Cardiac muscle cell (in vitro differentiated cells and primary cell): ENCODE measurements at regions not wholly inside any gene's neighbourhood (a gene's known extent, or its start where the extent isn't known, plus 50 kb on each side); places are given as distances from the start of the nearest gene placed in this dataset.

Source experiments
- DNase-seq, 2 donors: peaks; one replicate each; pipeline versions ENCODE4 v3.0.0 to v3.0.0-alpha.2; 2010 to 2017; ENCODE audit warnings: low read depth in 1 of 2, low spot score in 1 of 2
- H3K27ac ChIP-seq: fragments of 200-600 bp; sonication (generic); 2 replicates; pipeline ENCODE4 v1.5.1; 2016
- H3K27me3 ChIP-seq: fragments of 200-600 bp; sonication (generic); 2 replicates; pipeline ENCODE4 v1.6.0; 2016; ENCODE audit warnings: control low read depth
- H3K36me3 ChIP-seq: fragments of 200-600 bp; sonication (generic); 2 replicates; pipeline ENCODE4 v1.5.1; 2016; ENCODE audit warnings: control low read depth
- H3K4me1 ChIP-seq: fragments of 200-600 bp; sonication (generic); 2 replicates; pipeline ENCODE4 v1.8.1; 2017; ENCODE audit warnings: low read depth, mild to moderate bottlenecking, mixed run types
- H3K4me3 ChIP-seq: fragments of 200-600 bp; sonication (generic); 2 replicates; pipeline ENCODE4 v1.5.1; 2016; ENCODE audit warnings: mild to moderate bottlenecking
- H3K9me3 ChIP-seq: fragments of 200-600 bp; sonication (generic); 2 replicates; pipeline ENCODE4 v1.5.1; 2017; ENCODE audit warnings: low read depth, mild to moderate bottlenecking, control low read depth
- TF ChIP-seq, protein P1 (sequence below): IDR thresholded peaks from 2 replicates; pipeline ENCODE4 v1.5.1; 2012; ENCODE audit warnings: low read depth, mild to moderate bottlenecking, low read length

DNA sequence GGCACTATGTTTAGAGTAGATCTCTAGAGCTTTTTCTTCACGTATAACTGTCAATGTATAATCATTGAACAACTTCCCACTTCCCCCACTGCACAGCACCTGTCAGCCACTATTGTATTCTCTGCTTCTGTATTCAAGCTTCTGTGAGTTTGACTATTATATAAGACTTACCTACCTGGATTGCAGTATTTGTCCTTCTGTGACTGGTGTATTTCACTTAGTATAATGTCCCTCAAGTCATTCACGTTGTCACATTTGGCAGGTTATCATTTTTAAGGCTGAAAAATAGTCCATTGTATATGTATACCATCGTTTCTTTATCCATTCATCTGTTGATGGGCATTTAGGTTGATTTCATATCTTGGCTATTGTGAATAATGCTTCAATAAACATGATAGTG lies 969.5 kb upstream of the B3GALT2 start:
- Histone ChIP-seq H3K27me3 (no peaks in the 10 kb centered on the region), H3K36me3 (no peaks in the 10 kb centered on the region), H3K4me3 (no peak overlapping the region), H3K9me3 (no peaks in the 10 kb centered on the region), H3K27ac (no peak overlapping the region), H3K4me1 (no peaks in the 10 kb centered on the region)
- DNase-seq = no peak
- TF ChIP-seq, protein P1, sequence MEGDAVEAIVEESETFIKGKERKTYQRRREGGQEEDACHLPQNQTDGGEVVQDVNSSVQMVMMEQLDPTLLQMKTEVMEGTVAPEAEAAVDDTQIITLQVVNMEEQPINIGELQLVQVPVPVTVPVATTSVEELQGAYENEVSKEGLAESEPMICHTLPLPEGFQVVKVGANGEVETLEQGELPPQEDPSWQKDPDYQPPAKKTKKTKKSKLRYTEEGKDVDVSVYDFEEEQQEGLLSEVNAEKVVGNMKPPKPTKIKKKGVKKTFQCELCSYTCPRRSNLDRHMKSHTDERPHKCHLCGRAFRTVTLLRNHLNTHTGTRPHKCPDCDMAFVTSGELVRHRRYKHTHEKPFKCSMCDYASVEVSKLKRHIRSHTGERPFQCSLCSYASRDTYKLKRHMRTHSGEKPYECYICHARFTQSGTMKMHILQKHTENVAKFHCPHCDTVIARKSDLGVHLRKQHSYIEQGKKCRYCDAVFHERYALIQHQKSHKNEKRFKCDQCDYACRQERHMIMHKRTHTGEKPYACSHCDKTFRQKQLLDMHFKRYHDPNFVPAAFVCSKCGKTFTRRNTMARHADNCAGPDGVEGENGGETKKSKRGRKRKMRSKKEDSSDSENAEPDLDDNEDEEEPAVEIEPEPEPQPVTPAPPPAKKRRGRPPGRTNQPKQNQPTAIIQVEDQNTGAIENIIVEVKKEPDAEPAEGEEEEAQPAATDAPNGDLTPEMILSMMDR = no peak

GRCh38 chr1:194151056-194151455 lies 964.6 kb upstream of the B3GALT2 start:
- Histone ChIP-seq H3K4me1 (no peaks in the 10 kb centered on the region), H3K9me3 (no peaks in the 10 kb centered on the region), H3K27ac (no peak overlapping the region), H3K36me3 (no peaks in the 10 kb centered on the region), H3K27me3 (no peaks in the 10 kb centered on the region), H3K4me3 (no peak overlapping the region)
- TF ChIP-seq, protein P1 = no peak
- DNase-seq = no peak

DNA sequence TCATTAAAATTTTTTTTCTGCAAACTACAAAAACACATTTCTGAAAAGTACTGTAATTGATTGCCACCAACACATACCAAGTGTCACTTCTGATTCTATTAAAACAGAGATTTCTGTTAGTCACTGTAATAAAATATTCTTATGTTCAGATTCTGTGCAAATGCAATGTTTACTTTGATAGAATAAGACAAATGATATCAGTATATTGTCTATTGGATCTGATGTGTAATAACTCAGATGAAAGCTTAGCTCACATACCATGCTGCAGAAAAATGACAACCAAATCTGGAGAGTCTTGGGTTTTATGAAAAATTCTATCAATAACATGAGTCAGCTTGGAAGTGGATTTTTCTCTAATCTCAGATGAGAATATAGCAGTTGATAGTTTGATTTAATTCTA lies 963.8 kb upstream of the B3GALT2 start:
- DNase-seq = no peak
- H3K36me3 ChIP-seq = no peaks in the 10 kb centered on the region
- TF ChIP-seq, protein P1 = no peak
- H3K9me3 ChIP-seq = no peaks in the 10 kb centered on the region
- H3K4me1 ChIP-seq = no peaks in the 10 kb centered on the region
- H3K27ac ChIP-seq = no peak overlapping the region
- no peak overlapping the region for H3K4me3 ChIP-seq
- no peaks in the 10 kb centered on the region for H3K27me3 ChIP-seq

- H3K4me3 ChIP-seq = no peak overlapping the region
- no peaks in the 10 kb centered on the region for H3K9me3 ChIP-seq
- no peak for DNase-seq
- no peaks in the 10 kb centered on the region for H3K4me1 ChIP-seq
- no peaks in the 10 kb centered on the region for H3K27me3 ChIP-seq
- H3K36me3 ChIP-seq = no peaks in the 10 kb centered on the region
- TF ChIP-seq, protein P1 = no peak
- no peak overlapping the region for H3K27ac ChIP-seq
Measured at GRCh38 chr1:194133152-194133551, 946.7 kb upstream of the B3GALT2 start.

DNA sequence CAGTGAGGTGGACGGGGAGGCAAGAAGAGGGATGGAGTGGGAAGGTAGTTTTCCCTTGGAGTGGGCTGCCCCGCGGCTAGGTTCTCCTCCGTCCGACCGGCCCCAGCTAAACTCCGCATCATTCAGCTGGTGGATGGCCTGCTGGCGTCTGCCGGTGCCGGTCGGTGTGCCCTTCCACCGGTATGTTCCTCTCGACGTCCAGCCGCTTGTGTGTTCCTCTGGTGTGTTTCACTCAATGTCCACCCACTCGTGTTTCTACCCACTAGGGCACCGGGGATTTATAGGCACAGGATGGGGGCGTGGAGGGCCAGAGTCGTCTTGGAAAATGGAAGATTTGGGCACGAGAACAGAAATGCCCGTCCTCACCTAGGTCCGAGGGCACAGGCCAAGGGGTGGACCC lies 931.7 kb upstream of the B3GALT2 start:
- H3K4me3 ChIP-seq = no peak overlapping the region
- H3K36me3 ChIP-seq = no peaks in the 10 kb centered on the region
- no peak overlapping the region for H3K27ac ChIP-seq
- H3K27me3 ChIP-seq = no peaks in the 10 kb centered on the region
- no peaks in the 10 kb centered on the region for H3K4me1 ChIP-seq
- DNase-seq = no peak
- no peaks in the 10 kb centered on the region for H3K9me3 ChIP-seq
- TF ChIP-seq, protein P1 = no peak

GRCh38 chr1:194117582-194117981 lies 931.2 kb upstream of the B3GALT2 start:
- H3K27ac ChIP-seq = no peak overlapping the region
- DNase-seq = no peak
- no peaks in the 10 kb centered on the region for H3K9me3 ChIP-seq
- TF ChIP-seq, protein P1 = no peak
- no peaks in the 10 kb centered on the region for H3K36me3 ChIP-seq
- H3K4me3 ChIP-seq = no peak overlapping the region
- H3K27me3 ChIP-seq = no peaks in the 10 kb centered on the region
- no peaks in the 10 kb centered on the region for H3K4me1 ChIP-seq
